Prostate gland (tissue), 2 donors: ENCODE measurements at regions not wholly inside any gene's neighbourhood (a gene's known extent, or its start where the extent isn't known, plus 50 kb on each side); places are given as distances from the start of the nearest gene placed in this dataset.

Experiments
- POLR2A ChIP-seq: fragments of 450-650 bp; IDR thresholded peaks from one replicate; pipeline ENCODE4 v1.6.1; 2016; ENCODE audit warnings: antibody characterized with exemption, mild to moderate bottlenecking
- POLR2AphosphoS5 ChIP-seq: sonication (generic); formaldehyde crosslinking; IDR thresholded peaks from one replicate; pipeline ENCODE4 v1.6.1; 2017; ENCODE audit warnings: antibody characterized with exemption
- TF ChIP-seq, protein P1 (sequence below), 4 experiments: fragments of 200-600 bp in 2 of 4; fragments of 450-650 bp in 2 of 4; sonication (generic) in 2 of 4; IDR thresholded peaks; 1 replicate in 3 of 4; 2 replicates in 1 of 4; pipeline ENCODE4 v1.5.1; 2016 to 2019; ENCODE audit warnings: antibody characterized with exemption in 4 of 4, mild to moderate bottlenecking in 2 of 4, moderate library complexity in 2 of 4

- TF ChIP-seq, protein P1, sequence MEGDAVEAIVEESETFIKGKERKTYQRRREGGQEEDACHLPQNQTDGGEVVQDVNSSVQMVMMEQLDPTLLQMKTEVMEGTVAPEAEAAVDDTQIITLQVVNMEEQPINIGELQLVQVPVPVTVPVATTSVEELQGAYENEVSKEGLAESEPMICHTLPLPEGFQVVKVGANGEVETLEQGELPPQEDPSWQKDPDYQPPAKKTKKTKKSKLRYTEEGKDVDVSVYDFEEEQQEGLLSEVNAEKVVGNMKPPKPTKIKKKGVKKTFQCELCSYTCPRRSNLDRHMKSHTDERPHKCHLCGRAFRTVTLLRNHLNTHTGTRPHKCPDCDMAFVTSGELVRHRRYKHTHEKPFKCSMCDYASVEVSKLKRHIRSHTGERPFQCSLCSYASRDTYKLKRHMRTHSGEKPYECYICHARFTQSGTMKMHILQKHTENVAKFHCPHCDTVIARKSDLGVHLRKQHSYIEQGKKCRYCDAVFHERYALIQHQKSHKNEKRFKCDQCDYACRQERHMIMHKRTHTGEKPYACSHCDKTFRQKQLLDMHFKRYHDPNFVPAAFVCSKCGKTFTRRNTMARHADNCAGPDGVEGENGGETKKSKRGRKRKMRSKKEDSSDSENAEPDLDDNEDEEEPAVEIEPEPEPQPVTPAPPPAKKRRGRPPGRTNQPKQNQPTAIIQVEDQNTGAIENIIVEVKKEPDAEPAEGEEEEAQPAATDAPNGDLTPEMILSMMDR (IDR thresholded peaks at IDR 0.05): no peak
- TF ChIP-seq POLR2A (no peak), POLR2AphosphoS5 (no peak)
Observed at GRCh38 chr5:82657033-82657699, 379.0 kb upstream of the RPS23 start.
